ENCODE measurements at regions not wholly inside any gene's neighbourhood (a gene's known extent, or its start where the extent isn't known, plus 50 kb on each side); places are given as distances from the start of the nearest gene placed in this dataset.

DNA sequence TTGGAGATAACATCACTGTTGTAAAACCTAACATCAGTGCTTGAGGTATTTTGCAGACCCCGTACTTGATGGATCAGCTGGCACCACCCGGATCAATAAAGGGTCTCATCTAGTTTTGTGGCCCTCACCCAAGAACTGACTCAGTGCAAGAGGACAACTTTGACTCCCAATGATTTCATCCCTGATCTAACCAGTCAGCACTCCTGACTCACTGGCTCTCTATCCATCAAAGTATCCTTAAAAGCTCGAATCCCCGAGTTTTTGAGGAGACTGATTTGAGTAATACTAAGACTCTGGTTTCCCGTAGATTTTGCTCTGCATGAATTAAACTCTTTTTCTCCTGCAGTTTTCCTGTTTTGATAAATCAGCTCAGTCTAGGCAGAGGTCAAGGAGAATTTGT, 2498.1 kb downstream of the PCDH7 start:
- ATAC-seq (no peak), DNase-seq (ENCODE audit: missing footprints) (no peak)
- intact Hi-C loops (cut with DNase I), result no loop called here

DNA sequence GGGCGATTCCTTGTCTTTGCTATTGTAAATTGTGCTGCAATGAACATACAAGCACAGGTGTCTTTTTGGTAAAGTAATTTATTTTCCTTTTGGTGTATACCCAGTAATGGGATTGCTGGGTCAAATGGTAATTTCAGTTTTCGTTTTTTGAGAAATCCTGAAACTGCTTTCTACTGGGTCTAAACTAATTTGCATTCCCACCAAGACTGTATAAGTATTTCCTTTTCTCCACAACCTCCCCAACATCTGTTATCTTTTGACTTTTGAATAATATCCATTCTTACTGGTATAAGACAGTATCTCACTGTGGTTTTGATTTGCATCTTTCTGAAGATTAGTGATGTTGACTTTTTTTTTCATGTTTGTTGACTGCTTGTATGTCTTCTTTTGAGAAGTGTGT, 2506.0 kb downstream of the PCDH7 start:
- DNase-seq (ENCODE audit: missing footprints), result no peak
- no peak for ATAC-seq
- intact Hi-C loops (cut with DNase I), result no loop called here

- ATAC-seq (no peak), DNase-seq (ENCODE audit: missing footprints) (no peak)
- intact Hi-C loops (cut with DNase I), result no loop called here
Measured at GRCh38 chr4:33226783-33227182, 2506.6 kb downstream of the PCDH7 start.

GRCh38 chr4:33255094-33255493, 2534.9 kb downstream of the PCDH7 start:
- no peak for ATAC-seq
- intact Hi-C loops (cut with DNase I), result no loop called here

DNA sequence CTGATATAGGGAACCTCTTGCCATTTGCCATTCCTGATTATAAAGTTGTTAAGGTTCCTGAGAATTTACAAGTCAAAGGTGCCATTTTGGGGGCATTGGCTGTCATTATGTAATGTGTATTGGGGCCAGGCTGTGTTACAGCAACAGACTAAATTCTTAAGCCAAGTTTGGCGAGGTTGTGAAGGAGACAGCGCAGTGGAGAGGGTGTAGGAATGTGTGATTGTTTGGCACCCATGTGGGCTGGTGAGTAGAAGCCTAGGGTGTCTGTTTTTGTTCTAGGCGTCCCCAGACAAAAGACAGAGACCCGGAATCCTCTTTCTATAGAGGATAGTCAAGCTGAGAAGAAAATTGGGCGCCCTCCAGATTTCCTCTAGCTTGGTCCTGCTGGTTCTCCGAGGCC, 2535.3 kb downstream of the PCDH7 start:
- no peak for ATAC-seq
- intact Hi-C loops (cut with DNase I), result no loop called here
- no peak for DNase-seq (ENCODE audit: missing footprints)

More at GRCh38 chr4:33255094-33255493, 2534.9 kb downstream of the PCDH7 start:
- no peak for DNase-seq (ENCODE audit: missing footprints)

DNA sequence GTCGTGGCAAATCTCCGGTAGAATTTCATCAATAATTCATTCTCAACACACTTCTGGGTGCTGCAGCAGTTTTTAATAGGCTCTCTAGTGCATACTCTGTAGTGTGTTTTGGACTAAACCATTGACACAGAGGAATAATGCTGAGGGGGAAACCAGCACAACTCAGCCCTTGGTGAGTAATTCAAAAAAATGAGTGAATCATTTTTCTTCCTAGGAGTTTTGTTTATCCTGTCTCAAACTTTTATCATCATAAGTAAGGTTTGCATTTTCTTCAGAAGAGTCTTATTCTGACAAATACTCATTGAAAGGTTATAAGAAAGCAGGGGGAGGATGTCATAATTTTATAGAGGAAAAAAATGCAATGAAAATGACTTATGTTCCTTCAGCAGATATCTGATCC, 2542.7 kb downstream of the PCDH7 start:
- intact Hi-C loops (cut with DNase I), result no loop called here
- ATAC-seq, result no peak
- no peak for DNase-seq (ENCODE audit: missing footprints)

- intact Hi-C loops (cut with DNase I), result no loop called here
- ATAC-seq (no peak), DNase-seq (ENCODE audit: missing footprints) (no peak)
Measured at GRCh38 chr4:33268776-33269175, 2548.6 kb downstream of the PCDH7 start.

DNA sequence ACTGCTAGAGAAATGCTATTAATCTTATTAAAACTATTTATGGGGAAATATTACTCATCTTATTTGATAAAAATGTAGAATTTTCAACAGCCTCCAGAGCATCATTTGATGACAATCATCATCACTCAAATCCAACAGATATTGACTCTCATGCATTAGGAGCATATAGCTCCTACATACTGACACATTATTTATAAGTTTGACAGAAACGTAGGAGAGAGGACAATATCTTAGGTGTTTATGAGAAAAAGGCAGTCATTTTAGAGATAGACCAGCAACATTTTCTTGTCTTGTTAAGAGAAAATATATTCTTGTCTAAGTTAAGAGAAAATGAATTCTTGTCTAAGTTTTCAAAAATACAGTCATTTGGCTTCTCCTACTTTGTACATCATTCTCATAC, 2550.2 kb downstream of the PCDH7 start:
- ATAC-seq (no peak), DNase-seq (ENCODE audit: missing footprints) (no peak)
- intact Hi-C loops (cut with DNase I), result no loop called here

GRCh38 chr4:33272722-33273121, 2552.6 kb downstream of the PCDH7 start:
- intact Hi-C loops (cut with DNase I), result no loop called here
- DNase-seq (ENCODE audit: missing footprints) (no peak), ATAC-seq (no peak)

- ATAC-seq (no peak), DNase-seq (ENCODE audit: missing footprints) (no peak)
- intact Hi-C loops (cut with DNase I), result no loop called here
Measured at GRCh38 chr4:33283818-33284217, 2563.6 kb downstream of the PCDH7 start.

- no peak for ATAC-seq
- intact Hi-C loops (cut with DNase I), result no loop called here
- no peak for DNase-seq (ENCODE audit: missing footprints)
Measured at GRCh38 chr4:33296876-33297455, 2576.8 kb downstream of the PCDH7 start.

DNA sequence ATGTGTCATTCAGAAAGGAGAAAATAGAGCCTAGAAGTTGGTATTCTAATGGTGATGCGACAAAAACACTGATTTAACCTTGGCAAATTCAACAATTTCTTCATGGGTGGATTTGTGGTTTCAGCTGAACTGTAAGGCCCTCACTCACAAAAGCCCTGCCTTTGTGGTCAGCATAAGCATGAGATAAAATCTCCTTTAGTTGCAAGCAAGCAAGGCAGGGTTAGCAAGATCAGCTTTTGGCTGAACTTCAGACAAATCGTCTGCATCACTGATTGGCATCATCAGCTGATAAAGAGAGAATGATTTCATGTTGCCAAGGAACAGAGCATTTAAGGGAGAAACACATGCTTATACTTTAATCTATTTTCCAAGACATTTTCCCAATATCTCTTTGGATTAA, 2582.2 kb downstream of the PCDH7 start:
- ATAC-seq (no peak), DNase-seq (ENCODE audit: missing footprints) (no peak)
- intact Hi-C loops (cut with DNase I), result no loop called here

DNA sequence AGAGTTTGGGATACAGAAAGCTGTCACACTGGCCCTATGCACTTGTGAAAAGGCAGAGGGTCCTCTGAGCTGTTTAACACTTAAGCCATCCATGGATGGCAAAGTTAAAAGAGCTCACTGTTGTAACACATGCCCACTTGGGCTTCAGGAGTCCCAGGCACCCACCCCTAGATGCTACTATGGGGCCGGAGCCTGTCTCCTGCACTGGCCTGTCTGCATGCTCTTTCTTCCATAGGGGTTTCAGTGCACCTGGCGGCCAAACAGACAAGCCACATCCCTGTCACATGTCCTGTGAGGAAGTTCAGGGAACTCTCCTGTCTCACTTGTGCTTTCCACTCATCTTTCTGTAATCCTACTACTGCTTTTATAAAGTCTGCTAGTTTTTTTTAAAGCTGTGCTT, 2586.0 kb downstream of the PCDH7 start:
- DNase-seq (ENCODE audit: missing footprints) (peak; percentile 61), ATAC-seq (no peak)
- intact Hi-C loops (cut with DNase I), result no loop called here

DNA sequence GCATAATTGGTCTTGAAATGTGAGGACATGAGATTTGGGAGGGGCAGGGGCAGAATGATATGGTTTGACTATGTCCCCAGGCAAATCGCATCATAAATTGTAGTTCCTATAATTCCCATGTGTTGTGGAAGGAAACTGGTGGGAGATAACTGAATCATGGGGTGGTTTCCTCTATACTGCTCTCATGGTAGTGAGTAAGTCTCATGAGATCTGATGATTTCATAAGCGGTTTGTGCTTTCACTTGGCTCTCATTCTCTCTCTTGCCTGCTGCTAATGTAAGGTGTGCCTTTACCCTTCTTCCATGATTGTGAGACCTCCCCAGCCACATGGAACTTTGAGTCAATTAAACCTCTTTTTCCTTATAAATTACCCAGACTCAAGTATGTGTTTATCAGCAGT, 2595.9 kb downstream of the PCDH7 start:
- intact Hi-C loops (cut with DNase I), result no loop called here
- no peak for DNase-seq (ENCODE audit: missing footprints)
- ATAC-seq, result no peak

GRCh38 chr4:33316578-33316977, 2596.4 kb downstream of the PCDH7 start:
- intact Hi-C loops (cut with DNase I), result no loop called here
- no peak for ATAC-seq
- no peak for DNase-seq (ENCODE audit: missing footprints)

DNA sequence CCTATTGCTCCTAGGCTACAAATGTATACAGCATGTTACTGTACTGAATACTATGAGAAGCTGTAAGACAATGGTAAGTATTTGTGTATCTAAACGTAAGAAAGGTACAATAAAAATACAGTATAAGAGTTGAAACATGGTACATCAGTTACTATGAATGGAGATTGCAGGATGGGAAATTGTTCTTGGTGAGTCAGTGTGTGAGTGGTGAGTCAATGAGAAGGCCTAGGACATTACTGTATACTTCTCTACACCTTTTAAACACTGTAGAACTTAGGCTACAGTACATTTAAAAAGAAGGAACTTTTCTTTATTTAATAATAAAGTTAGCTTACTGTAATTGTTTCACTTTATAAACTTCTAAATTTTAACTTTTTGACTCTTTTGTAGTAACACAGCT, 2603.2 kb downstream of the PCDH7 start:
- DNase-seq (ENCODE audit: missing footprints), result no peak
- intact Hi-C loops (cut with DNase I), result no loop called here
- no peak for ATAC-seq

DNA sequence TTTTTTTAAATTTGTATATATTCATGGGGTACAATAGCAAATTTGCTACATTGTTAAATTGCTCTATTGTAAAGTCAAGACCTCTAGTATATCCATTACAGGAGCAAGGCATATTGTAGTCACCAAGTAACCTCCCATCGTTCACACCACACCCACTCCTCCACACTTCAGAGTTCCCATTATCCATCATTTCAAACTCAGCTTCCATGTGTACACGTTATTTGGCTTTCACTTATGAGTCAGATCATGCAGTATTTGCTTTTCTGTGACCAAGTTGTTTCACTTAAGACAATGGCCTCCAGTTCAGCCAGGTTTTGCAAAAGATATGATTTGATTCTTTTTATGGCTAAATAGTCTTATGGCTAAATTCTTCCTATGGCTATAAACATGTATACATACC, 2614.2 kb downstream of the PCDH7 start:
- DNase-seq (ENCODE audit: missing footprints), result no peak
- intact Hi-C loops (cut with DNase I), result no loop called here
- ATAC-seq, result no peak

DNA sequence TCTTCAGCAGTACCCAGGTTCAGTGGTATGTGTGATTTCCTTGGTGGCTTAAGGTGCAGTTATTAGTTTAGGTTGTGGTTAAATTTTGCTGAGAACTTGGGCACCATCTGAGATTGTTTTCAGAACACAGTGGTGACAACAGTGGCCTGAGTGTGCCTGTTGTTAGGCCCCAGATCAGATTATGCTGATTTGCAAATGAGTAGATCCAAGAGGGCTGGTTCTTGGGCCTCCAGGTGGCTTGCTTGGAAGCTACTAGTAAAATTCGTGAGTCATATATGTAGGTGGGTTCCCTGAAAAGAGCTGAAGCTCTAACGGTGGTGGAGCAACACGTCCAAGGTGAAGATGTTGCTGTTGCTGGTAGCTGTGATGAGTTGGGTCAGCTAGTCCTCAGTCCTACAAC, 2619.6 kb downstream of the PCDH7 start:
- intact Hi-C loops (cut with DNase I), result no loop called here
- DNase-seq (ENCODE audit: missing footprints) (no peak), ATAC-seq (no peak)

DNA sequence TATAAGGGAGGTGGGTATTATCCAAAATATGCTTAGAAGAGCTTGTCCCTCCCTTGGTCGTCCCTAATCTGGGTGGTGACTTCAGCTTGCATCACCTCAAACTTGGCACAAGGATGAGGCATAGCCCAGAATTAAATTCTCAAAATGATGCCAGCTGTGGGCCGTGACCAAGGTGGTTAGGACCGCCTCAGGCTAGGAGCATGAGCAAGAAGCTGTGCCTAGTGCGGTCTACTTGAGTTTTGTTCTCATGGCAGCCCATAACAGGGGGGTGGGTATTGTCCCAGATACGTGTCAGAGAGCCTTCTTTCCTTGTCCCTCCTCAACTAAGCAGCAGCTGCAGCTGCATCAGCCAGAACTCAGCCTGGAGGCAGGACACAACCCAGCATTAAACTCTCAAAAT, 2620.0 kb downstream of the PCDH7 start:
- DNase-seq (ENCODE audit: missing footprints), result no peak
- no peak for ATAC-seq
- intact Hi-C loops (cut with DNase I), result no loop called here

GRCh38 chr4:33349376-33349775, 2629.2 kb downstream of the PCDH7 start:
- DNase-seq (ENCODE audit: missing footprints) (no peak), ATAC-seq (no peak)
- intact Hi-C loops (cut with DNase I), result no loop called here

- no peak for ATAC-seq
- intact Hi-C loops (cut with DNase I), result no loop called here
Measured at GRCh38 chr4:33357121-33357520, 2637.0 kb downstream of the PCDH7 start.

DNA sequence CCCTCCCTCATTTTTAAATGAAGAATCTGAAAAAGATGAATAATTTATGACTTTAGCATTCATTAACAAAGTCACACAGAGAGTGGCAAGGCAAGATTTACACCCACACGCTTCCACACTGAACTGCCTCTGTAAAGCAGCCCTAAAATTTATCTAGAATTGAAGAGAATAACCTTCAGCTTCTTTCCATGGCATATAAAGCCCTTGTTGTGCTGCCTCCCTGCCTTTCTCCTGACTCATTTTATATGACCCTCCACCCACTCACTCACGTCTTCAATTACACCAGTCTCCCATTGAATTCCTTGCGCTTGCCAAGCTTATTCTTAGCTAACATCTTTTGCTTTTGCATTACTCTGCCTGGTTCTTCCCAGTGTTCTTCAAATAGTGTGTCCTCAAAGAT, 2649.3 kb downstream of the PCDH7 start:
- ATAC-seq (no peak), DNase-seq (ENCODE audit: missing footprints) (no peak)
- intact Hi-C loops (cut with DNase I), result no loop called here

More at GRCh38 chr4:33357121-33357520, 2637.0 kb downstream of the PCDH7 start:
- DNase-seq (ENCODE audit: missing footprints), result no peak
